GM21737 (cell line): ENCODE measurements at regions not wholly inside any gene's neighbourhood (a gene's known extent, or its start where the extent isn't known, plus 50 kb on each side); places are given as distances from the start of the nearest gene placed in this dataset.
"Not testable (repeated sequence)": the region's sequence is repeated elsewhere in the genome, so short reads cannot be mapped to it uniquely, and the experiment has no call there.

Source experiments
- ATAC-seq: cut with Tn5 transposase; IDR thresholded peaks from one replicate; pipeline ENCODE4 v1.9.1; 2021; ENCODE audit warnings: mild to moderate bottlenecking, moderate library complexity; ENCODE audit not compliant: unreplicated experiment

- no peak for ATAC-seq
Measured at GRCh38 chr5:100249884-100250269, 285.3 kb upstream of the FAM174A start.

GRCh38 chr5:100249211-100249883, 285.8 kb upstream of the FAM174A start:
- ATAC-seq = no peak

- ATAC-seq = no peak
Measured at GRCh38 chr5:100232736-100233135, 302.4 kb upstream of the FAM174A start.

- ATAC-seq = no peak
Measured at GRCh38 chr5:100188778-100189177, 346.4 kb upstream of the FAM174A start.

- ATAC-seq = no peak
Measured at GRCh38 chr5:100188339-100188738, 346.8 kb upstream of the FAM174A start.

- no peak for ATAC-seq
Measured at GRCh38 chr5:100186181-100186580, 349.0 kb upstream of the FAM174A start.

- ATAC-seq = no peak
Measured at GRCh38 chr5:100182402-100182801, 352.8 kb upstream of the FAM174A start.

- no peak for ATAC-seq
Measured at GRCh38 chr5:100175346-100175745, 359.8 kb upstream of the FAM174A start.

- ATAC-seq = peak; percentile 99
Measured at GRCh38 chr5:100165309-100165708, 369.9 kb upstream of the FAM174A start.

- no peak for ATAC-seq
Measured at GRCh38 chr5:100161868-100162267, 373.3 kb upstream of the FAM174A start.

GRCh38 chr5:100157066-100157465, 378.1 kb upstream of the FAM174A start:
- ATAC-seq = no peak

- ATAC-seq = no peak
Measured at GRCh38 chr5:100148239-100148638, 386.9 kb upstream of the FAM174A start.

GRCh38 chr5:100142607-100143006, 392.6 kb upstream of the FAM174A start:
- no peak for ATAC-seq

GRCh38 chr5:100131161-100131560, 404.0 kb upstream of the FAM174A start:
- no peak for ATAC-seq

- ATAC-seq = no peak
Measured at GRCh38 chr5:100130307-100130706, 404.9 kb upstream of the FAM174A start.

GRCh38 chr5:100119903-100120302, 415.3 kb upstream of the FAM174A start:
- no peak for ATAC-seq

- no peak for ATAC-seq
Measured at GRCh38 chr5:100110497-100110896, 424.7 kb upstream of the FAM174A start.

- ATAC-seq = no peak
Measured at GRCh38 chr5:100108883-100109282, 426.3 kb upstream of the FAM174A start.

- ATAC-seq = not testable (repeated sequence)
Measured at GRCh38 chr5:100103592-100104119, 431.5 kb upstream of the FAM174A start.

GRCh38 chr5:100101466-100101865, 433.7 kb upstream of the FAM174A start:
- ATAC-seq = not testable (repeated sequence)

- not testable (repeated sequence) for ATAC-seq
Measured at GRCh38 chr5:100096328-100096727, 438.8 kb upstream of the FAM174A start.

- ATAC-seq = not testable (repeated sequence)
Measured at GRCh38 chr5:100080703-100081102, 454.5 kb upstream of the FAM174A start.

- not testable (repeated sequence) for ATAC-seq
Measured at GRCh38 chr5:100079163-100079562, 456.0 kb upstream of the FAM174A start.
